GM19452 (cell line): ENCODE measurements at regions not wholly inside any gene's neighbourhood (a gene's known extent, or its start where the extent isn't known, plus 50 kb on each side); places are given as distances from the start of the nearest gene placed in this dataset.
"Not testable (repeated sequence)": the region's sequence is repeated elsewhere in the genome, so short reads cannot be mapped to it uniquely, and the experiment has no call there.

Source experiments
- ATAC-seq: cut with Tn5 transposase; IDR thresholded peaks from one replicate; pipeline ENCODE4 v1.9.1; 2021; ENCODE audit not compliant: unreplicated experiment

- ATAC-seq, result no peak
Measured at GRCh38 chrX:79511799-79512198, 144.7 kb upstream of the ITM2A start.

GRCh38 chrX:79506001-79506400, 138.9 kb upstream of the ITM2A start:
- ATAC-seq, result no peak

GRCh38 chrX:79482686-79483085, 115.6 kb upstream of the ITM2A start:
- ATAC-seq, result no peak

GRCh38 chrX:79477691-79478090, 110.6 kb upstream of the ITM2A start:
- ATAC-seq, result no peak

GRCh38 chrX:79466636-79467035, 99.5 kb upstream of the ITM2A start:
- ATAC-seq, result no peak

GRCh38 chrX:79462458-79462857, 95.3 kb upstream of the ITM2A start:
- no peak for ATAC-seq

GRCh38 chrX:79456593-79456992, 89.5 kb upstream of the ITM2A start:
- ATAC-seq, result not testable (repeated sequence)

GRCh38 chrX:79452881-79453280, 85.7 kb upstream of the ITM2A start:
- ATAC-seq, result no peak

GRCh38 chrX:79444694-79445210, 77.6 kb upstream of the ITM2A start:
- no peak for ATAC-seq

GRCh38 chrX:79443121-79443520, 76.0 kb upstream of the ITM2A start:
- no peak for ATAC-seq

GRCh38 chrX:79440336-79440735, 73.2 kb upstream of the ITM2A start:
- no peak for ATAC-seq
